HG03469 (cell line): ENCODE measurements at regions not wholly inside any gene's neighbourhood (a gene's known extent, or its start where the extent isn't known, plus 50 kb on each side); places are given as distances from the start of the nearest gene placed in this dataset.

Experiments used
- ATAC-seq: cut with Tn5 transposase; IDR thresholded peaks from one replicate; pipeline ENCODE4 v1.9.1; 2021; ENCODE audit warnings: mild to moderate bottlenecking, moderate library complexity, moderate number of reproducible peaks; ENCODE audit not compliant: unreplicated experiment

- ATAC-seq, result no peak
These were observed 229.1 kb downstream of the ENGASE start for GRCh38 chr17:79303641-79304205.

GRCh38 chr17:79301469-79301868 lies 226.8 kb downstream of the ENGASE start:
- ATAC-seq, result no peak

DNA sequence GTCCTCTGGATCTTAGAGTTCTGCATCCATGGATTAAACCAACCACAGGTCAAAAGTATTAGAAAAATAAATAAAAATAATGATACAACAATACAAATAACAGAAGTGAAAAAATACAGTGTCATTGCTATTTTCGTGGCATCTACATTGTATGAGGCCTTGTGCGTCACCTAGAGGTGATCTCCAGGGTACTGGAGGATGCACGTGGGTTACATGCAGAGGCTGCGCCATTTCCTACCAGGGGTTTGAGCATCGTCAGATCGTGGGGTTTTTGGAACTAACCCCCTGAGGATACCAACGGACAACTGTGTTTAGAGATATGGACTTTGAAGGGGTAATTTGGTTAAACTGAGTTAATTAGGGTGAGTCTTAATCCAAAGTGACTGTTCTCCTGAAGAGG lies 224.7 kb downstream of the ENGASE start:
- ATAC-seq, result no peak

- ATAC-seq, result no peak
These were observed 224.2 kb downstream of the ENGASE start for GRCh38 chr17:79298799-79299198.

DNA sequence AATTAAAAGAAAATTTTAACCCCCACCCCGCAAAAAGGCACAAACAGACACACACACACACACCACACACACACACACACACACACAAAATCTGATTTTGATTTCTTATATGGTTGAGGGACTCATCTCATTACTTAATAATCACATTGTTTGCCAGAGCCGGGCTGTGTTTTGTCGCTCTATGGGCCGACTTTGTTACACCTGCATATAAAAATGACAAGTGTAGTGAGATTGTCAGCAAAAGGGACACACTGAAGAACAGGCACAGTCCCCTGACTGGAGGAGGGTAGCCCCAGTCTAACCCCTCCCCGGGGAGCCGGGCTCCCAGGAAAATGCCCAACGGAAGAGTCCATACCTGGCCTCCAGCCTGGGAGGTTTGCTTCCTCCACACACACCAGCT lies 221.6 kb downstream of the ENGASE start:
- ATAC-seq, result no peak

GRCh38 chr17:79295307-79295706 lies 220.7 kb downstream of the ENGASE start:
- ATAC-seq, result no peak

DNA sequence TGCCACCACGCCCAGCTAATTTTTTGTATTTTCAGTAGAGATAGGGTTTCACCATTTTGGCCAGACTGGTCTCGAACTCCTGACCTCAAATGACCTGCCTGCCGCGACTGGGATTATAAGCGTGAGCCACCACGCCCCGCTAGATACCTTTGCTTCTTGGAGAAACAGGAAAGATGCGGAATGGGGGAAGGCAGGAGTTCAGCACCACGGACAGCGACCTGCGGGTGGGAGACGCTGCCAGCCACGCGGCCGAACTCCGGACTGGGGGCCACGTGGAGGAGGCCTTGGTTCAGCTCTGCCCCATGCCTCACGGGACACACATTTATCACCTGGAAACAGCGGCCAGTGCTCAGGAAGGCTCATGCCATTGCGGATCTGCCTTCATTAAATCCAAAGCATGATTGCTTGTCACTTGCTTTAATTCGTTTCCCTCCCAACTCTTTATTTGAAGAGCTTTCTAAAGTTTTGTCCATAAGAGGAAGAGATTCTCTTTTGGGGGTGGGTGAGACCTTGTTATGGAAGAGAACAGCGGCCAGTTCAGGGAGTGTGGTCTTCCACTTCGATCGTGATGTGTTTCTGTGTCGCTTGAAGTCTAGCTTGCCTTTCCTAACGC lies 219.9 kb downstream of the ENGASE start:
- ATAC-seq, result no peak

- ATAC-seq, result no peak
These were observed 217.9 kb downstream of the ENGASE start for GRCh38 chr17:79292501-79292900.

DNA sequence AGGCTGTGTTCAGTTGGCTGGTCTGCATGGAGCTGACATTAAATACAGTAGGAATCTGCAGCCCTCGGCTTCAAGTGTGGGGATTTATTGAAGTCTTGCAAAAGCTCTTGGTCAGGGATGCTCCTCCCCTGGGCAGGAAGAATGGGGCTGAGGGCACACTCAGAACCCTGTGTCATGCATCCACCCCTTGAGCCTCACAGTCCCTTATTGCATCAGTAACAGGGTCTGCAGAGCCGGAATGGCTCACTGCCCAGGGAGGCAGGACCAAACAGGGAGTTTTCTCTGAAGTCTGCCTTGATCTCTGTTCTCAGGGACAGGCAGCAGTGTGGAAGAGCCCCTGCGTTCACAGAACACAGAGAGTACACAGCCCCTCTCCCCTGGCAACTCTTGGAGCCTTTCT lies 216.8 kb downstream of the ENGASE start:
- no peak for ATAC-seq

DNA sequence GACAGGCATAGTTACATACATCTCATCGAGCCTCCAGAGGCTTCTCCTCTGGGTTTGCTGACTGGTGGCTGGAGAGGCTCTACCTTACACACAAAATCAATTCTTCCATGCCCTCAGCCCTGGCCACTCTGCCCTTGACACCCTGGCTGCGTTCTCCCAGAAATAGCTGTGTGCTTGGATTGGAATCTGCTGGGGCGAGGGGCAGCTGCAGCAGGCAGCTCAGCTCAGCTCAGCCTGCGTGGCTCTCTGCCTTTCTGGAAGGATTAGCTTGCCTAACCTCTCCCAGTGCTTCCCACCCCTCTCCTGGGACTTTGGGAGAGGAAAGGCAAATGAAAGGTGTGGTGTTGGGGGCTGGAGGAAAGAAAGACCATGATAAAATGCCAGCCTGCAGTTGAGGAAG lies 216.1 kb downstream of the ENGASE start:
- ATAC-seq, result no peak

- ATAC-seq, result no peak
These were observed 214.3 kb downstream of the ENGASE start for GRCh38 chr17:79288950-79289349.

DNA sequence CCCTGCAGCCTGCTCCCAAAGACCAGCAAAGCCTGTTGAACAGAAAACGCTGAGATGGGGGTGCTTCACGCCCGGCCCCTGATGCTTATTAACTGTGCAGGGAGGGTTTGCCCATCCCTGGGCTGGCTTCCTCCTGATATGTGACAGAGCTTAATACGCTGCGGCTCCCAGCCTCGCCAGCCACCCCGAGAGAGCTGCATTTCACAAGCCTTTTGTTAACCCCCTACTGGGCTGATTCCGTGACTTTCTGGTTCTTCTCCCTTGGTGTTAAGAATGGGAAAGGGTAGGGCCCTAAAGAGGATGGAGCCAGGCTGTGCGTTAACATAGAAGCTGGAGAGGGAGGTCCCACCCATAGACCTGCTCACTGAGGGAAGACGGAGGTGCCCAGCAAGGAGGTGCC lies 211.8 kb downstream of the ENGASE start:
- no peak for ATAC-seq

- no peak for ATAC-seq
These were observed 211.3 kb downstream of the ENGASE start for GRCh38 chr17:79285973-79286372.

DNA sequence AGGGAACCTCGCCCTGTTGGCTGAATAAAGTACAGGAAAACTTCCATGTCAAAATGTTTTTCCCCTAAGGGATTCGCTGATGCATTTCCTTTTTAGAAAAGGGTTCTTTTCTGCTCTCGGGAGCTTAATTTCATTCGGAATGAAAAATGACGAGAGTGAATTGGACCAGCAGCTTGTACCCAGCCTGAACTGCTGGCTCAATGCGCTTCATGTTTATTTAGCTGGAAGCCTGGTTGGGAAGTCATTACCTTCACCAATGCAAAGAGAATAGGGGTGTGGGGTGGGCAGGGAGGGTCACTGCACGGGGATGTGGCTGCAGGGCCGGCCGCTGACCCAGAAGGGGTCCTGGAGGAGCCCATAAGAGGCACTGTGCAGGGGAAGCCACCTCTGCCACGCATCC lies 207.7 kb downstream of the ENGASE start:
- ATAC-seq, result no peak

DNA sequence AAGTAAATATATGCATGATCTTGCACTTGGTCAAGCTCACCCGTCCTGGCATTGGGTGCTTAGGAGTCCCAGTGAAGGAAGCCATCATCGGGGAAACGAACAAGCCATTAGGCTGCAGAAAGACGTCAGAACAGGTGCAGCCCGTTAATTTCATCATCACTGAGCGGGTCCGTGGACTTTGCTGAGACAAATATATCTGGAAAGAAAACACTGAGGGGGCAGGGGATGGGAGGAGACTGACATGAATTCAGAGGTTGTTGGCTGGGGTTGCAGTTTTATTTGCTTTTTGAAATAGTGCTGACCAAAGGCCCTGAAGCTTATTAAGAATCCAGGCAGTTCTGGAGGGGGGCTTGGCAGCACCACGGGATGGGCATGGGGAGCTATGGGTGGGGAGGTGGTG lies 207.2 kb downstream of the ENGASE start:
- no peak for ATAC-seq

DNA sequence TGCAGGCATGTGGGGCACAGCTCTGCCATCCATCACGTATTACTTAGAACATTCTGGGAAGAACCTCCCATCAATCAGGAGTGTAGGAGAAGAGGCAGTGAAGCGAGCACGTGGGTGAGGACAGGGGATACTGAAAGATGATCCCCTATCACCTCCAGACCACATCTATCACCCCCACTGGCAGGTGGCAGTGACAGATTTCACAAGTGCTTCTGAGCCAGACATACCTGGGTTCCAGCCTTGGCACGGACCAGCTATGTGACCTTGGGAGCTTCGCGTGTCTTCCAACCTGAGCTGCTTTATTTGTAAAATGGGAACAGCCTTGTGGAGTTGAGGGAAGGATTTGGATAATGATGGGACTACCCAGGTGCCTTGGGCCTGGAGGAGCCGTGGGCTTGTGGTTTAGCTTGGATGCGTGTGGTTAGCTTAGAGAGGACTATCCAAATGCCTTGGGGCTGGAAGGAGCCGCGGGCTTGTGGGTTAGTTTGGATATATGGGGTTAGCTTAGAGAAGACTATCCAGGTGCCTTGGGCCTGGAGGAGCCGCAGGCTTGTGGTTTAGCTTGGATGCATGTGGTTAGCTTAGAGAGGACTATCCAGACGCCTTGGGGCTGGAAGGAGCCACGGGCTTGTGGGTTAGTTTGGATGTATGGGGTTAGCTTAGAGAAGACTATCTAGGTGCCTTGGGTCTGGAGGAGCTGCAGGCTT lies 206.4 kb downstream of the ENGASE start:
- no peak for ATAC-seq

DNA sequence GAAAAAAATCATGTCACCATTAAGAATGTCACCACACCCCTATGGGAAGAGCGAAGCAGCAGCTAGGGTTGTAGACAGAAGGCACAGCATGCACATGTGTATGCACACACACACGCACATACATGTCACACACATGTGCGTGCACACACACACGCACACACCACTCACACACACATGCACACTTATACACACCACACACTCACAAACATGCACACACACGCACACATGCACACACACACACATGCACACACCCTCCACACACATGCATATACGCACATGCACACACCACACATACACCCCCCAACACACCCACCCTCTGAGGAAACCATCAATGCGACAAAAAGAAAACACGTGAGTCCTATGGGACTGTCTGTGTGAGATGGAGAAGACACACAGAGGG lies 205.4 kb downstream of the ENGASE start:
- ATAC-seq, result no peak

DNA sequence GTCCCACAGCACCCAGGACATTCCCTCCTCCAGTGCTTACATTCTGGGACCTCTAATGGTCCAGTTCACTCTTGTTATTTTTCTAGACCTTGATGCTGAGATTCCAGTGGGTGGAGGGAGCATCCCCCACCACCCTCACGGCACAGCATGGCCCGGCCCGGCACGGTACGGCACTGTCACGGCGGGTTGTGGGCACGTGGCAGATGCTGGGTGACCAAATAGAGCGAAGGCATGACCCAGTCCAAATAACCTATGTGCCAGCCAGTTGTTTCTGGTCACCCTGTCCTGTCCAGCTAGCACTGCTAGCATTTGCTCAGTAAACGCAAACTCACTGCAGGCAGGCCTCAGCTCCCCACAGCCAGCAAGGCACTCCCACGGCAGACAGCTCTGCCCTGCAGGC lies 204.7 kb downstream of the ENGASE start:
- ATAC-seq, result no peak

DNA sequence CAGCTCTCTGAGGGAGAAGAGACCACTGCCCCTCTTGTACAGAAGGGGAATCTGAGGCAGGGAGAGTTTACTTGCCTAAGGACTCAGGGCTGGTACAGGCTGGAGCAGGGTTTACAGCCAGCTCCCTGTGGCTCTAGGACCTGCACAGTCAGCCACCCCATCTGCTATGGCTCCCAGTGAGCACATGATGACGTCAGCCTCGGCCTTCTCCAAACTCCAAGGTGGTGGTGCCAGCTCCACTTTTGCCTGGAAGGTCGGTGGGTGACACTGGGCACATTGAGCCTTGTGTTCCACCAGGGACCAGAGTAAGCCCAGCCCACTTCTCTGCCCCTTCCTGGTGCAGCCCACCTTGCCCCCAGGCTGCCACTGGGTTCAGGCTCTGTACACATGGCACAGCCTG lies 202.2 kb downstream of the ENGASE start:
- ATAC-seq, result no peak

DNA sequence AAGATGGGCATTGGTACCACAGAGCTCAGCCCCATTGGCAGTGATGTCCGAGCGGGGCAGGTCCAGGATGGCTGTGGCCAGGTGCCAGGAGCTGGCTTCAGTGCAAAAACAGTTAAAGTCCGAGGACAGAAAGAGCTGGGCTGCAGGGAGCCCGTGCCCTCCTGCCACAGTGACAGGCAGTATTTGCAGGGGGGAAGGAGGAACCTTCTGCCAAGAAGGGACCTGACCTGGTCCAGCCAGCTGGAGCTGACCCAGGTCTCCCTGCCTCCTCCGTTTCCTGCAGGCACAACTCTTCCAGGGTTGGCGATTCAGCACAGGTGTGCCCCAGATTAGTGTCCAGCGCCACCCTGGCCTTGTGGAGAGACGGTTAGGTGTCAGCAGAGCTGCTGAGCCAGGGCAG lies 199.0 kb downstream of the ENGASE start:
- ATAC-seq, result no peak

DNA sequence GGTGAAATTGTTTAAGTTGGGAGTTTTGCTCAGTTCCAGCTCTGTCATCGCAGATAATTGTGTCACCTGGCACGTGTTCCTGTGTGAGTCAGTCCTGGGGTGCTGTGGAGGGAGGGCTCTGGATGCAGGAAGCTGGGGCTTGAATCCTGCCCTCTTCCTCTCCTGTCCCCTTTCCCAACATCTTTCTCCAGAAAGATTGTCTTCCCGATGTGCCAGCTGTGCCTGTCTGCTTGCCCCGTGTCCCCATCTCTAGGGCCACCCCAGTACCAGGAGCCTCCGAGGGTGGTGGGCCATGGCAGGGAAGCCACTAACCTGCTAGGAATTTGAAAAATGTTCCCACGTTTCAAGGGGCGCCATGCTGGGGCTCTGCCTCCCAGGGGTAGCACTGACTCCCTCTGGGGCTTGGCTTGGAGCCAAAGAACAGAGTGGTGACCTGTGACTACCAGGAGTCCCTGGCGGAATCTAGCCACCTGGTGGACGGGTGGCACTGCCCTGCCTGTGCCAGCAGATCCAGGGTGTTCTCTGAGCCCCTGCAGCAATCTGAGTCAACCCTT lies 198.1 kb downstream of the ENGASE start:
- ATAC-seq, result no peak

DNA sequence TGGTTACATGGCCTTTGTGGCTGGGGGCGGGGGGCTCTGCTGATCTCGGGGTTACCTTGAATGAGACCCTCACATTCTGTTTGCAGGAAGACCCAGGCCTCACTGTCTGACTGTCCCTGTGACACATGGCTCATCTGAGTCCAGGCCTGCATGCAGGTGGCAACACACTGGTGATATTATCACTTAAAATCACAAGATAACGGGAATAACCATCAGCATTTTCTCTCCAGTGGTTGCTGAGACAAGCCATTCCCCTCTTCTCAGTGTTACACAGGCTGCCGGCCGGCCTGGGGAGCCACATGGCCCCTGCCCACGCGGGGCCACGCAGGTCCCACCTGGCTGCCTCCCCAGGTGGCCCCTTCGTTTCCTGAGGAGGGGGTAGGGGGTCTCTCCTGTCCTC lies 197.6 kb downstream of the ENGASE start:
- no peak for ATAC-seq
